MM.1S (cell line): ENCODE measurements at regions not wholly inside any gene's neighbourhood (a gene's known extent, or its start where the extent isn't known, plus 50 kb on each side); places are given as distances from the start of the nearest gene placed in this dataset.

Experiments used
- DNase-seq: peaks from one replicate; pipeline ENCODE4 v3.0.0-alpha.2; 2015
- H2AFZ ChIP-seq: fragments of 300-600 bp; sonication (generic); 2 replicates; pipeline ENCODE4 v1.6.0; 2016; ENCODE audit warnings: antibody characterized with exemption, low read length
- H3F3A ChIP-seq: fragments of 300-600 bp; sonication (generic); 2 replicates; pipeline ENCODE4 v1.6.1; 2016; ENCODE audit warnings: mild to moderate bottlenecking, antibody characterized with exemption, low read length, moderate library complexity, mixed read lengths; ENCODE audit not compliant: insufficient read depth
- H3K27ac ChIP-seq: fragments of 300-600 bp; sonication (generic); 2 replicates; pipeline ENCODE4 v1.5.1; 2016; ENCODE audit warnings: mild to moderate bottlenecking, low read length
- H3K27me3 ChIP-seq: fragments of 300-600 bp; sonication (generic); replicated peaks from 2 replicates; pipeline ENCODE4 v1.6.0; 2016; ENCODE audit warnings: low read length; ENCODE audit not compliant: insufficient read depth
- H3K36me3 ChIP-seq: fragments of 300-600 bp; sonication (generic); replicated peaks from 2 replicates; pipeline ENCODE4 v1.6.1; 2016; ENCODE audit warnings: mild to moderate bottlenecking, low read length, mixed read lengths; ENCODE audit not compliant: insufficient read depth
- H3K4me1 ChIP-seq: fragments of 300-600 bp; sonication (generic); 2 replicates; pipeline ENCODE4 v1.6.1; 2016; ENCODE audit warnings: low read length, mixed read lengths
- H3K4me2 ChIP-seq: fragments of 300-600 bp; sonication (generic); 2 replicates; pipeline ENCODE4 v1.6.0; 2016; ENCODE audit warnings: low read depth, low read length
- H3K4me3 ChIP-seq: fragments of 300-600 bp; sonication (generic); 2 replicates; pipeline ENCODE4 v1.5.1; 2016; ENCODE audit warnings: low read length, mixed read lengths
- H3K79me2 ChIP-seq: fragments of 300-600 bp; sonication (generic); 2 replicates; pipeline ENCODE4 v1.6.1; 2016; ENCODE audit warnings: mixed run types, low read length, mixed read lengths
- H3K9ac ChIP-seq: fragments of 300-600 bp; sonication (generic); 2 replicates; pipeline ENCODE4 v1.6.1; 2016; ENCODE audit warnings: low read length, mixed read lengths
- H3K9me2 ChIP-seq: fragments of 300-600 bp; sonication (generic); replicated peaks from 2 replicates; pipeline ENCODE4 v1.6.1; 2016; ENCODE audit warnings: mild to moderate bottlenecking, low read length, mixed read lengths; ENCODE audit not compliant: insufficient read depth
- H3K9me3 ChIP-seq: fragments of 300-600 bp; sonication (generic); replicated peaks from 2 replicates; pipeline ENCODE4 v1.6.1; 2016; ENCODE audit warnings: mild to moderate bottlenecking, low read length, mixed read lengths; ENCODE audit not compliant: insufficient read depth
- H4K20me1 ChIP-seq: fragments of 300-600 bp; sonication (generic); 2 replicates; pipeline ENCODE4 v1.6.1; 2016; ENCODE audit warnings: mild to moderate bottlenecking, low read length, moderate library complexity, mixed read lengths; ENCODE audit not compliant: insufficient read depth
- EZH2 ChIP-seq: fragments of 300-600 bp; sonication (generic); optimal IDR thresholded peaks from 2 replicates; pipeline ENCODE3; 2017; ENCODE audit warnings: low read depth, mild to moderate bottlenecking, antibody characterized with exemption, low read length, mixed read lengths
- EZH2phosphoT487 ChIP-seq: fragments of 300-600 bp; sonication (generic); IDR thresholded peaks from 2 replicates; pipeline ENCODE4 v1.6.1; 2018; ENCODE audit warnings: antibody characterized with exemption, low read length
- TF ChIP-seq, protein P1 (sequence below): fragments of 300-600 bp; sonication (generic); IDR thresholded peaks from 2 replicates; pipeline ENCODE4 v1.5.1; 2016; ENCODE audit warnings: antibody characterized with exemption, low read length, mixed read lengths

DNA sequence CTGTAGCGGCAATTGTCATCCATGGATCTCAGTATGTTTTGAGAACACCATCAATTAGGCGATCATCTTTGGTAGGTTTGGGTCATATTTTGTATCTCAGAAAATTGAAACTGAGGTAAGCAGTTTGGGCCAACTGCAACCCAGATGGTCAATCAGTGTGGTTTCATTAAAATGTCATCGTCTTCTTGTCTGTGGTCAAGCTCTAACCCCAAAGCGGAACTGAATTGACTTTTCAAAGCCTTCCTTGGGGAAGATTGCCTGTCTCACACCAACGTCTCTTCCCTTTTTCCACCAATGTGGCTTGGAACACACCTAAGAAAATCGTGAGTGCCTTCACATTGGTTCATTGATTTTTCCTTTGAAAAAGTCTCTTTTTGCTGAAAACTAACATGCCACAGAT lies 56.3 kb upstream of the UBAC2 start:
- Histone ChIP-seq H4K20me1 (no peaks in the 10 kb centered on the region), H3K36me3 (no peaks in the 10 kb centered on the region), H3K27ac (peak overlapping the region; percentile 17; the same call in 1 of the 2 replicates), H3K79me2 (no peaks in the 10 kb centered on the region), H3K4me1 (peaks cover 8% of the 10 kb centered on the region), H3K4me2 (peak overlapping the region; percentile 58), H3K9me3 (no peaks in the 10 kb centered on the region), H3K9me2 (no peaks in the 10 kb centered on the region), H3F3A (no peaks in the 10 kb centered on the region; the same call in 1 of the 2 replicates), H2AFZ (no peak overlapping the region), H3K27me3 (0 out of 2 replicates have a peak, but pooled peaks cover 4% of the 10 kb centered on the region), H3K9ac (no peak overlapping the region), H3K4me3 (no peak overlapping the region)
- TF ChIP-seq EZH2phosphoT487 (no peak), EZH2 (no peak)
- TF ChIP-seq, protein P1, sequence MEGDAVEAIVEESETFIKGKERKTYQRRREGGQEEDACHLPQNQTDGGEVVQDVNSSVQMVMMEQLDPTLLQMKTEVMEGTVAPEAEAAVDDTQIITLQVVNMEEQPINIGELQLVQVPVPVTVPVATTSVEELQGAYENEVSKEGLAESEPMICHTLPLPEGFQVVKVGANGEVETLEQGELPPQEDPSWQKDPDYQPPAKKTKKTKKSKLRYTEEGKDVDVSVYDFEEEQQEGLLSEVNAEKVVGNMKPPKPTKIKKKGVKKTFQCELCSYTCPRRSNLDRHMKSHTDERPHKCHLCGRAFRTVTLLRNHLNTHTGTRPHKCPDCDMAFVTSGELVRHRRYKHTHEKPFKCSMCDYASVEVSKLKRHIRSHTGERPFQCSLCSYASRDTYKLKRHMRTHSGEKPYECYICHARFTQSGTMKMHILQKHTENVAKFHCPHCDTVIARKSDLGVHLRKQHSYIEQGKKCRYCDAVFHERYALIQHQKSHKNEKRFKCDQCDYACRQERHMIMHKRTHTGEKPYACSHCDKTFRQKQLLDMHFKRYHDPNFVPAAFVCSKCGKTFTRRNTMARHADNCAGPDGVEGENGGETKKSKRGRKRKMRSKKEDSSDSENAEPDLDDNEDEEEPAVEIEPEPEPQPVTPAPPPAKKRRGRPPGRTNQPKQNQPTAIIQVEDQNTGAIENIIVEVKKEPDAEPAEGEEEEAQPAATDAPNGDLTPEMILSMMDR: no peak
- peak; percentile 83 for DNase-seq

DNA sequence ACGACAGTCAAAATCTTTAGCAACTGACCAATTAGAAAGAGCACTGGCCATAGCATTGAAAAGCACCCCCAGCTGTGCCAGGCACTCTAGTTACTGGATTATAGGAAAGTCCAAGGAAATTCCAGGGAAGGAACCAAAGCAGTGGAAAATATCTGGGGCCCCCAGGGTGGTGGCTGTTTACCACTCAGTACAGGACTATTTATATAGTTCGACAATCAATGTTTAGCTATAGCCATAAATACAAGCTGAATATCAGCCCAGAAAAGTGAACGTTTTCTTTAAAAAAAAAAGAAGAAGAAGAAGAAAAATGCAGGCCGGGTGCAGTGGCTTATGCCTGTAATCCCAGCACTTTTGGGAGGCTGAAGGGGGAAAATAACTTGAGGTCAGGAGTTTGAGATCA lies 55.2 kb upstream of the UBAC2 start:
- DNase-seq: no peak
- Histone ChIP-seq H3K27me3 (0 out of 2 replicates have a peak, but pooled peaks cover 4% of the 10 kb centered on the region), H3K4me2 (no peak overlapping the region), H3F3A (no peaks in the 10 kb centered on the region; the same call in 1 of the 2 replicates), H3K9me2 (no peaks in the 10 kb centered on the region), H3K9me3 (no peaks in the 10 kb centered on the region), H3K36me3 (no peaks in the 10 kb centered on the region), H3K9ac (no peak overlapping the region), H2AFZ (no peak overlapping the region), H3K4me1 (peaks cover 8% of the 10 kb centered on the region), H4K20me1 (no peaks in the 10 kb centered on the region), H3K27ac (no peak overlapping the region), H3K79me2 (no peaks in the 10 kb centered on the region), H3K4me3 (no peak overlapping the region)
- TF ChIP-seq EZH2 (no peak), EZH2phosphoT487 (no peak)
- TF ChIP-seq, protein P1: no peak

DNA sequence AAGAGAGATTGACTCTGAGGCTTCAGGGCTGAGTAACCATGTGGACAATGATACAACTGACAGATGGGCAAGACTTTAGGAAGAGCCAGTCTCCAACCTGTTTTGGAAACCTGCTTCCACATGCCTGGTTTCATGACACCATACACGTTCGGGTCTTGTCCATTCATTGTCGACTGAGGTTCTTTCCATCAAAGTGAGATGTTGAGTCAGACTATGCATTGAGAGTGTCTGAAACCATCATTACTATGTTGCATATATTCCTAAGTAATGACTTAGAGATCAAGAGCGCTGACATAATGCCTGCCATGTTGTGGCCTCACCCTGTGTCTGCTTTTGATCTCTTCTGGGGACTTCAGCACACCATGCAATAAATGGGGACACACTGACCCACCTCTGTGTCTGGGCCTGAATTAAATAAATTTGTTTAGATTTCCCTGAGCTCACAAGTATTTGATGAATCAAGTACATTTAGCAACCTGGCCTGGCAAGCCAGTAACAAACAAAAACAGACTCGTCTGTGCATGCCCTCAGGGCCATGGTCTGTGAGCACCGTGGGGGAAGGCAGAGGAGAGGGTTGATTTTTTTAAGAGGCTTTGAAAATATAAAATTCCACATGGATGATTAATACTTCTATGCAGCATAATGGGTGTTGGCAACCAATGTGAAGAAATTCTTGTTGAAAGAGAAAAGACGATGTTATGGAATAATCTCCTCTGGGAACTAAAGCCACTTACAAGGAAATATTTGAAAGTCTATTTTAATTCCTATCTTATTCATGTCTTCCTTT lies 49.9 kb upstream of the UBAC2 start:
- no peak for DNase-seq
- H3K9me3 ChIP-seq: no peaks in the 10 kb centered on the region
- TF ChIP-seq EZH2phosphoT487: no peak
- TF ChIP-seq EZH2: no peak
- TF ChIP-seq, protein P1: no peak
- H3K79me2 ChIP-seq: no peaks in the 10 kb centered on the region
- H3K36me3 ChIP-seq: no peaks in the 10 kb centered on the region
- H3K27ac ChIP-seq: no peak overlapping the region
- no peak overlapping the region for H3K9ac ChIP-seq
- no peaks in the 10 kb centered on the region for H3K27me3 ChIP-seq
- no peaks in the 10 kb centered on the region for H3K9me2 ChIP-seq
- H3K4me2 ChIP-seq: peak overlapping the region; percentile 8; the same call in 1 of the 2 replicates
- H2AFZ ChIP-seq: no peak overlapping the region
- H3K4me1 ChIP-seq: peaks cover 17% of the 10 kb centered on the region
- no peaks in the 10 kb centered on the region for H4K20me1 ChIP-seq
- no peaks in the 10 kb centered on the region for H3F3A ChIP-seq
- no peak overlapping the region for H3K4me3 ChIP-seq
